Left renal pelvis (tissue), 4 donors: ENCODE measurements at regions not wholly inside any gene's neighbourhood (a gene's known extent, or its start where the extent isn't known, plus 50 kb on each side); places are given as distances from the start of the nearest gene placed in this dataset.
"Not testable (repeated sequence)": the region's sequence is repeated elsewhere in the genome, so short reads cannot be mapped to it uniquely, and the experiment has no call there.

Experiments
- DNase-seq, 4 donors: peaks; one replicate each; pipeline ENCODE4 v3.0.0-alpha.2; 2013; ENCODE audit warnings: low read depth in 4 of 4, low spot score in 3 of 4

DNA sequence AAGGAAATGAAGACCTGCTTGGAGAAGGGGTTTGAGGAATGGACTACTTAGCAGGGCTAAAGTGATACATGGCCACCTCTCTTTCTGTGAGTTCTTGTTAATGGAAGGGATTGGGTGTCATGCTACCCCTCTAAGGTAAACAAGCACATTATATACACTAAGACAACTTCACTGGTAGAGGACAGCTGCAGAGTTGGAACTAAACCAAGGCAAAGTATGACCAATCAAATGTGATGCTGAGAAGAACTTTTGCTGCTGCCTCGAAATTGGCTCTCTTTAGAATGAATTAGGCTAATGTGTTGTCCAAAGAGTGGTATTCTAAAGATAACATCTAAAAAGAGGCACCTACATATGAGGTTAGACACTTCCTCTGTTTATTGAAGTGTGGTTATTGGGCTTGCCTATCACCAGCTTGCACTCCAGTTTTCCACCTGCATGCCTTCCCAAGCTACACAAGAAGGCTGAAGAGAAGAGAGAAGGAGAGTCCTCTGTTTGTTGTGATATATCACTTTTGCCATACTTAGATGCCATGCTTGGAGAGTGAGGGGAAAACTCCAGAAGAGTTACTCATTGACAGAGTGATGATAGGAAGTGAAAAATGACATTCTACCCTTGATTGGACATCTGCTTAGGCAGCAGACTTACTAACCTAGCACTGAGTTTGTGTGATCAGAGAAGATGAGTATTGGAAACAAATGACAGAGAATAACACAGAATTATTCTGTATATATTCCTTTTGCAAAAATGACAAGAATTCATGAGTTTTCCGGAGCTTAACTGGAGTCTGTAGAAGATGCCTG lies 536.1 kb downstream of the ZNF608 start:
- no peak for DNase-seq

DNA sequence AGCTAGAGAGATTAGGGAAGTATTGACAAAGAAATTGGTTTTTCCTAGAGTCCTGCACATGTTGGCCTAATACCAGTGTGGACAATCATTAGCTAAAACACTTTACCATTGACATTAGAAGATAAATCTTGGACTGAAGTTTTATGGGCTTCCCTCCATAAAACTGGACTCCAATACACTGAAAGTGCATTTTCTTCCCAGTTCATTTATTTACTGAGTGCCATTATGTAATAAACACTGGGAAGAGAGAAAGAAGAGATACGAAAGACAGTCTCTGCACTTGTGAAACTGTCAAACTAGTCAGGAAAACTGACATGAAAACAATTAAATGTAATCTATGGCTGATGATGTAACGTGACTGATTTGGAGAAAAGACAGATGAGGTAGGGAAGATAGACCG lies 539.3 kb downstream of the ZNF608 start:
- no peak for DNase-seq

DNA sequence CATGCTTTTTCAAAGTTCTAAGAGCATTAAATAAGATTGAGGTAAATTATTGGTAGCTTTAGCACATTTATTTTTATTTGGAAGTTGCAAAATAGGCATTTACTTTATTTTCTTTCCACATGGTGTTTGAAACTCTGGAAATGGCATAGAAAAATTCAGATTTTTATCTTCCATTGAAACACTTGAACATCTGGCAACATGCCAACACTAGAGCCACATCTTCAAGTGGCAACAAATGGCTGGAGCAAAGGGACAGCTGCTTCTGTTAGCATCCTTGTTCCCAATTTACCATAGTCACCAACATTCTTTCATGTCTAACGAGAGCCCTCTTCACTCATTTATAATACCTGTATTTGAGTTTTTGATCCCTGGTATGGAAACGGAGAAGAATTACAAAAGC lies 539.9 kb downstream of the ZNF608 start:
- no peak for DNase-seq

DNA sequence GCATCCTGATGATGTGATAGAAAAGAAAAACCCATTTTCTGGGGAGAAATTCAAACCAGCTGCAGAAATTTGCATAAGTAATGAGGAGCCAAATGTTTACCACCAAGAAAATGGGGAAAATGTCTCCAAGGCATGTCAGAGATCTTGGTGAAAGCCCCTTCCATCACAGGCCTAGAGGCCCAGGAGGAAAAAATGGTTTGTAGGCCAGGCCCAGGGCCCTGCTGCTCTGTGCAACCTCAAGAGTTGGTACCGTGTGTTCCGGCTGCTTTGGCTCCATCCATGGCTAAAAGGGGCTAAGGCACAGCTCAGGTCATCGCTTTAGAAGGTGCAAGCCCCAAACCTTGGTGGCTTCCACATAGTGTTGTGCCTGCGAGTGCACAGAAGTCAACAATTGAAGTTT lies 543.1 kb downstream of the ZNF608 start:
- no peak for DNase-seq

DNA sequence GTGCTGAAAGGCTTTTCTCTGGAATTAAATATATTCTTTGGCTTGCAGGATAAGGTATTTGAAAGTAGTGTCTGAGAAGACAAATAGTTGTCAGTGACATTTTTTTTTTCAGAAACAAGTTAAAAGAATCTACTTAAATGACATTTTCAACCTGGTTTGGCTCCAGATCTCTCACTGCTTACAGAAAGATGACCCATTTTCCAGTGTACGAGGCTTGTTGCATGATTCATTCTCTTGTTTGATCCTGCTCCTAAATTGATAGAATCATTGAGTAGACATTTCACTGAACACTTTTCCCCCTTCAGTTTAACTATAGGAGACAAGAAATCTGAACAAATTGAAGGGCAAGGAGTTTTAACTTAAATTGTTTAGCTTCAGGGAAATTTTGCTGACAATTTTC lies 546.1 kb downstream of the ZNF608 start:
- no peak for DNase-seq

DNA sequence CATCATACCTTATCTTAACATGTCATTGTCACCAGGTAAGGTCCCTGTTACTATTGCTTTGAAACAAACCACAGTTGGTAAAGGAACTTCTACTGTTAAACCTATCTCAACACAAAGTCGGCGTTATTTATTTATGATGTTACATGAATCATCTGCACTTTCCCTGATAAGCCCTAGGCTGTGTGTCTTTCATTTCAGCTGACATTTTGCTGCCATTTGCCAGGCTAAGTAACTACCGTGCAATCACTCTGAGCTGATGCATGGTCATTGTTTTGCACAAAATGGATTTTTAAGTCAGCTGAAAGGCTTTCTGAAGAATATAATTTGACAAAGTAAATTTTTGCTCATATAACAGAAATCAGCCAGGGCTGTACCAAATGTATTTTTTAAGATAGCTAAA lies 546.5 kb downstream of the ZNF608 start:
- no peak for DNase-seq

DNA sequence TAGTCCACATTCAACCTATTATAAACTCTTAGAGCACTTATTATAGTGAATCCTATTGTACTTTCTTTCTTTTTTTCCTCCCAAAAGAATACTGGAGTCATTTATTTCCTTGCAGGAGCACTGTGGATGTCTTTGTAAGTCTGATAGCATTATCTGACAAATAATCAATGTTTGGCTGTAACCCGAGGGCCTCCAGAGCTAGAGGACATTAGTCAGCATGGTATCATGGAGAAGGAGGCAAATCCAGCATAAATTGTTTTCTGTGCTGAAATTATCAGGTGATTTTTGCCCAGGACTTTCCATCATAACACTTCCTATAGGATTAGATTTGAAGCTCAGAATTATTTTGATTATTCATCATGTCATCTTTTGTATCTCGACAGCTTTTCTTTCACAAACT lies 551.0 kb downstream of the ZNF608 start:
- DNase-seq = no peak

DNA sequence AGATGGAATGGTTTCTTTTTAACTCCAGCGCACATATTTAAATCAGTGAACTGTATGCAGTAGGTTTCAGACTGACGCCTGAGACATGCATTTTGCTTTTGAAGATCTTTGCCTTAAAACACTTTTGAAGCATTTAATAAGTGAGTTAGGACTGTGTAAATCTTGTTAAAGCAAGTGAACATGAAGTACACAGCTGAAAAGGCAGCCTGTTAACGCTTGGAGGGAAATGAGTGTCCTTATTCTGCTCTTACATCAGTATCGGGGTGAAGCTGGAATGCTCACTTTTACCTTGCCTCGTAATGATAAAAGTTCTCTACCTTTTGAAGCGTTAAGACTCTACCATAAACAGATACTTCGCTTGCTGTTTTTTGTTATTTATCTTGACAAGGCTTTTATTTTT lies 552.2 kb downstream of the ZNF608 start:
- DNase-seq = no peak

DNA sequence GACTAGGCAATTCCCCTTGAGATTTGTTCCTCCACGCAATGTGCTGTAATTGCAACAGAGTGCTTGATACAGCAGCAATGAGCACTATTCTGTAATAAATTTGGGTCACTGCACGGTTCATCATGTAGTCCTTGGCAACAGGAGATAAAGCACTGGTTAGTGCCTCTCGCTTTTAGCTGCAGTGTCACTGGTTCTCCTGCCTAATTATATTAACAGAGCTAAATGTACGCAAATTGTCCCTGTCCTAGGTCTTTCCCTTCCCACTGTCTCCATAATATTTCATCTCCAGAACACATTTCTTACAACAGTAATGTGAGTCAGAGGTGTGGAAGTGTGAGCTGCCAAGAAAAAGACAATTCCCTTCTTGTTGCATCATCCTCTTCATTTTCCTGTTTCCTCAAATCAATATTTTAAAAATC lies 553.1 kb downstream of the ZNF608 start:
- DNase-seq = no peak

DNA sequence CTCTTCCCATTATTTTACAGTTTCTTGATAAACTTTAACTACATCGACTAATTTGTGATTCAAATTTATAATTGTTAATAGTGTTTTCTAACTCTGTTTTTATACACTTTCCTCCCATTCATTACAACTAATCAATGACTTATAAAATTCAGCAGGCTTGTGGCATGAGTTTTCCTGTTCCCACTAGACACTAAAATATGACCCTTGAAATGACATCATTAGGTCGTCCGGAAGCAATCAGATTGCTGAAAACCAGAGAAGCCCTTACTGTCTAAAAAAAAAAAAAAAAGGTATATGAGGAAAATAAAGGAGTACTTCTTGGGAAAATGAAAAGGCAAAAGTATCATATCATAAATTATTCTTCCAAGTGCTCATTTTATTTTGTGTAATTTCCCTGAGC lies 553.7 kb downstream of the ZNF608 start:
- no peak for DNase-seq

DNA sequence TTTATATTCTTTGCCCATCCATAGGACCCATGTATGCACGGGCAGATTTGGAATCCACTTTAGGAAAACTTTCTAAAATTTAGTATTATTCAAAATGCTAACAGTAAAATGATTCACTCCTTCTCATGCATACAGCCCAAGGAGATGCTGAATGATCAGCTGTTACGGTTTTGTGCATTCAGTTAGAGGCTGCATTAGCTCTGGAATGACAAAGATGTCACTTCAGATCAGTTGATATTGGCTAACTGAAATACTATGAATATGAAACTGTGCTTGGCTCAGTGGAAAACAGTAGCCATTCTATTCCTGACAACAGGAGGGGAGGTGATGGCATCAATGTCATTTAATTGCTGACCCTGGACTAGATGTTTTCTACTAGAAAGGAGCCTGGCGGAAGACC lies 560.7 kb downstream of the ZNF608 start:
- no peak for DNase-seq

DNA sequence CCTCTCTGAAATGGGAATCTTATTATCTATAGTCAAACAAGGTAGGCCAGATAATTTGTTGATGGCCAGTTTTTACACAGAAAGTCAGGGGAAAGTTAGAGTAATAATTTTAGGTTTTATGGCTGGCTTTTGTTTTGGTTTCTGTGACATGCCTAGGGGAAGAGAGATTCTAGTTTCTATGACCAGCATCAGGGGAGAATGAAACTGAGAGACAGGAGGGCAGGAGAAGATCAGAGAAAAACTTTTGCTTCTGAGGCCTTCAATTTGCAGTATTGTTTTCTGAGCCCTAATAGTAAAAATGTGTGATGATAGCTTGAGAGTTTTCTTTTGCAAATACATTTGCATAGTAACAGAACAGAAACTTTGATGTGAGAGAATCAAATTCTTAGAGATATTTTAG lies 564.3 kb downstream of the ZNF608 start:
- no peak for DNase-seq

DNA sequence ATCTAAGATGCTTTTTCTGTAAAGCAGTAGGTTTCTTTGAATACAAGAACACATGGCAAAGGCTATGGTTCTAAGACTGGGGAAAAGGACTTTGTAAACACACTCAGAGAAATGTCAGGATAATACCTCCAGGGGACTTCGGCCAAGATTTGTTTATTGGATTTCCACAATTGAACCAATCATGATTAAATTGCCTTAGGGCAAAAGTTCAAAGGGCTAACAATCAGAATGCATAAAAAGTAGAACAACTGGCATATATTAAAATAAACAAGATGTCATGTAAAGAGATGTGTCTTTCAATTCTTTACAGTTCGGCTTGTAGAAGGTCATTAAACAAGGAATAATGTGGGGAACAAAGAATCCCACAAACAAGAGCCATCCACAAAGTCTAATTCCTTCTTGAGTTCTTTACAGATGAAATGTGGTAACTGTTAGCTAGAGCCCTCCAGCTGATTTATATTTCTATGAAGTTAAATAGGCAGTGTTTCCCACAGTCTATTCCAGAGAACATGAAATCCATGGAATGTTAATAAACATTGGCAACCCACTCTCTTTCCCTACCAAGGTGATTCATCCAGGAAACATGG lies 565.5 kb downstream of the ZNF608 start:
- no peak for DNase-seq

DNA sequence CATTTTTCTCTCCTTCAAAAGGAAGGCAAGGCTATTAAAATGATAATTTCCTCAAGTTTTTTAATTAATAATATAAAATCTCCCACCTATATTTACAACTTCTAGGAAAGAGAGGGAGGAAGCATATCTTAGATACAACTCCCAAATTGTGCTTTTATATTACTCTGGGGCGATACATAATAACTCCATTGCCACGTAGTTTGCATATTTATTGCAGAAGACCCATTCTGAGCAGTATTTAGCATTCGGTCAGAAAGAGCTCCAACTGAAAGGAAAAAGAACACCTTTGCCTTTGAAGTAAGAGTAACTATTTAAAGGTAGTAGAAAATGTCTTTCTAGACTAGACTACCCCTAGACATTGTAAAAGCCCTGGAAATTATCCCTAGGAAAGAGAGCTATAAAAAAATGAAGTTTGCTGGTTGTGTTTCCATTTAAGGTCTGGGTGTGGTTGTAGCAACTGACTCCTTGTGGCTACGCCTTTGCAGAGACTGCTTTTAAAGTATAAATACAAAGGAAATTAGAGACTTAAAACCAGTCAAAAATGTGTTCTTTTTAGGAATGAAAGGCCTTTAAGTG lies 566.1 kb downstream of the ZNF608 start:
- DNase-seq = no peak

DNA sequence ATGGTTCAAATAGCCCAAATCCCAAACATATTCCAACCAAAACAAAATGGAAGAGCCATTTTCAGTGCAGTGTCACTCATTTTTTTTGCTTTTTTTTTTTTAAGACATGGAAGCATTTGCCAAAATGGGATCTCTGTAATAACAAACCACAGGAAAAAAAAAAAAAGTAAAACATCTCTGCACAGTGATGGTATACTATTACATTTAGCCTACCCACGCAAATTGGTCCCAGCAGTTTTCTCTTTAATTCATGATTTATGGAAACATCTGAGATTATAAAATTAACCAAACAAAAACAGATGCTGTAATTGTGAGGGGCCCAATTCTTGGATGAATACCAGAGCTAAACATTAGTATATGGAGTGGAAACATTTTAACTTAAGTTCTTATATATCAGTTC lies 566.6 kb downstream of the ZNF608 start:
- DNase-seq = no peak

DNA sequence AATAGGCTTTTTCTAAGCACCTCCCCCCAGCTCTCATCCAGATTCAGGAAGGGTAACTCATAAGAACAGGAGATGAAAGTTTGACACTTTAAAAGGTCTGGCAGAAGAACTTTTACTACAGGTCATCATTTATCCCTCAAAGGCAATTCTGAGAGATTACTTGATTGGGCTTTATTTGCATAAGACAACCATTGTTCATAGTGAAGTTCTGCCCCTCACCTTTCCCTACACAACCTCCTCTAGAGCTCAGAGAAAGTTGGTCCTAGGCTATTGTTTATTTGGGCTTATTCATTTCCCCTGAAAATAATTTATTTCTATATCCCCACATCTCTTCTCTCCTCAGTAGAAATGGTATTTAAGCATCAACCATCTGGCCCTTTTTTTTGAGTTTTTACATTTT lies 568.4 kb downstream of the ZNF608 start:
- no peak for DNase-seq

DNA sequence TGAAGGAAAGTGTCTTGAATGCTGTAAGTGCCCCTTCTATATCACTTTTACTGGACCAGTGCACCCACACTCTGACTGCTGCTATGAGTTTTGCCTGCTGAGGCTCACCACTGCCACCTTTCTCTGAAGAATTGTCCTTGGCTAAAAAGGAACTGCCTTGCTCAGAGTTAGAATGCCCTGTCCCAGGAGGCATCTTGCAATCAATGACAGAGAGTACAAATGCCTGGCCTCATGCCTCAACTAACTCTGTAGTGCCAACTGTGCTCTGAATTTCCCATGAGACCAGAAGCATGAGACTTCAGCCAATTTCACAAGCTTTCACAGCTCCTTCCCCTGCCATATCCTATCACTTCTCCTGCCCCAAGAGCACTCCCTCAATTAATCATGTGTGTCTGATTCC lies 569.7 kb downstream of the ZNF608 start:
- no peak for DNase-seq

DNA sequence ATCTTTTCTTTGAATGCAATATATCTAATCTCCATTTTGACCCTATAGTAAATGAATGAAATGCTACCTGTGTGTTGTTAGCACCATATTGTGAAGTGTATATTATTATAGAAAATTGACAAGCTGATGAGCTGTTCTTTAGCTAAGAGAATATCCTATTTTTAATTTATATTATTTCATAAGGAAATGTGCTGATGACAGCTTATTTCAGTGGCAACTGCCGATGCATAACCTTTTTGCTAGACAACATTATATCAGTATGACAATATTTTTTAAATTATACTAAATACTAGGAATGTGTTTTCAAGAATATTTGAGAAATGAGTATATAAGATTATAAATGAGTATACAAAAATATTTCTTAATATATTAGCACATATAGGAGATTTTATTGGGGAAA lies 573.1 kb downstream of the ZNF608 start:
- DNase-seq = no peak

DNA sequence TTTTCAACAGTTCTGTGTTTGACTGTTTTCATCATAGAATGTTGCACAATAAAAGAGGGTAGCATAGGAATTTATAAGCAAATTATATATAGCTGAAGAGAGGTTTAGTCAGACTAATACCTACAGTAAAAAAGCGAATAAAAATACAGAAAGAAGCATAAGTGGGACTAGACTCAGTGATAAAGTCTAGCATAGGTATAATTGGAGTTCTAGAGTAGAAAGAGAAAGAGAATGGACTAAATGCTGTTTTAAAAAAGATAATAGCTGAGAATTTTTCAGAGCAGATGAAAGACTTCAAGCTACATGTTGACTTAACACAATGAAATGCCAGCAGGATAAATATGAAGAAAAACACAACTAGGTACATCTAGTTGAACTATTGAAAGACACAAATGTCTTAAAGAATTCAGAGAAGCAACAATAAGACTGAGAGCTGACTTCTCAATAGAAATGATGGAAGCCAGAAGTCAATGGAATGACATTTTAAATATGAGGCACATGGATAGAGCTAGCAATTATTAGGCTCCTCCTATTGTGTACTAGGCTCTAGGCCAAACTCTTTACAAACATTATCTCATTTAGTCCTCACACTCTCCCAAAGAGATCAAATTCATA lies 573.9 kb downstream of the ZNF608 start:
- no peak for DNase-seq

DNA sequence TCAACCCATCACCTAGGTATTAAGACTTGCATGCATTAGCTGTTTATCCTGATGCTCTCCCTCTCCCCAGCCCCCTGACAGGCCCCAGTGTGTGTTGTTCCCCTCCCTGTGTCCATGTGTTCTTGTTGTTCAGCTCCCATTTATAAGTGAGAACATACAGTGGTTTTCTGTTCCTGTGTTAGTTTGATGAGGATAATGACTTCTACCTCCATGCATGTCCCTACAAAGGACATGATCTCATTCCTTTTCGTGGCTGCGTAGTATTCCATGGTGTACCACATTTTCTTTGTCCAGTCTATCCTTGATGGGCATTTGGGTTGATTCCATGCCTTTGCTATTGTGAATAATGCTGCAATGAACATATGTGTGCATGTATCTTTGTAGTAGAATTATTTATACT lies 578.3 kb downstream of the ZNF608 start:
- DNase-seq = not testable (repeated sequence)

DNA sequence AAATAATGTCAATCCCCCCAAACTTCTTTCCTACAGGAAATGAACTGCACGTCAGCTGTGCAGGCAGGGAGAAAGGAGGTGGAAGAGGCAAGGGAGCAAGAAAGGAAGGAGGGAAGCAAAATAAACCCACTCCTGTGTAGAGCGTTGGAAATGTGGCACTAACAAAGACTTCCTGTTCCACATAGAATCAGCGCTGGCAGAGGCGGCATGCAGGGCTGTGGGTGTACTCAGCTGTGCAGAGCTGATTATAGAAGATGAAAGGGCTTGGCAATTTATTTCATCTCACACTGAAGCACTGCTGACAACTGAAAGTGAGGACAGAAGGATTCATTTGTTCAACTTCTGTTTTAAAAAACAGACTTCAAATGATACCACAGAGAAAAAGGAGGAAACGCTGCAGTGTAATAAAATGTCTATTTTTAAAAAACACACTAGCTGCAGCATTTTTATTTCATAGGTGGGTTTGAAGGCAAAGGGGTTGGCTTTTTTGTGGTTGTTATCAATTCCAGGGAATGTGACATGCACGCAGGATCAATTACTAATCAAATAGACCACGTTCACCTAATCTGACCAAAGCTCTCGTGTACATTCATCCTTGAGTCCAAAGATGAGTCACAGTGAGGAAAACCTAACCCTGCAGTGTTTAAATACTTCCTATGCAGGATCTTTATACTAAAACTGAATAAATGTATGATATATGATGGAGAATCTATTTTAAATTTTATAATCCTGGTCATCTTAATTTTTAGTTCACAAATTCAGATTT lies 583.5 kb downstream of the ZNF608 start:
- DNase-seq = no peak
